GM18517 (cell line): ENCODE measurements at regions not wholly inside any gene's neighbourhood (a gene's known extent, or its start where the extent isn't known, plus 50 kb on each side); places are given as distances from the start of the nearest gene placed in this dataset.

Source experiments
- ATAC-seq: cut with Tn5 transposase; IDR thresholded peaks from one replicate; pipeline ENCODE4 v1.9.1; 2021; ENCODE audit warnings: mild to moderate bottlenecking, moderate library complexity; ENCODE audit not compliant: unreplicated experiment

GRCh38 chr12:89257340-89257739 lies 95.0 kb downstream of the DUSP6 start:
- ATAC-seq, result no peak

- ATAC-seq, result no peak
Measured at GRCh38 chr12:89256060-89256459, 96.2 kb downstream of the DUSP6 start.

GRCh38 chr12:89253488-89253887 lies 98.8 kb downstream of the DUSP6 start:
- no peak for ATAC-seq

- no peak for ATAC-seq
Measured at GRCh38 chr12:89252284-89252683, 100.0 kb downstream of the DUSP6 start.

GRCh38 chr12:89251342-89252271 lies 100.7 kb downstream of the DUSP6 start:
- no peak for ATAC-seq

- ATAC-seq, result no peak
Measured at GRCh38 chr12:89250636-89251035, 101.7 kb downstream of the DUSP6 start.

GRCh38 chr12:89250213-89250612 lies 102.1 kb downstream of the DUSP6 start:
- ATAC-seq, result no peak

- no peak for ATAC-seq
Measured at GRCh38 chr12:89247967-89248366, 104.3 kb downstream of the DUSP6 start.

GRCh38 chr12:89247541-89247942 lies 104.8 kb downstream of the DUSP6 start:
- ATAC-seq, result no peak

GRCh38 chr12:89245090-89245489 lies 107.2 kb downstream of the DUSP6 start:
- no peak for ATAC-seq

- ATAC-seq, result no peak
Measured at GRCh38 chr12:89244536-89244935, 107.8 kb downstream of the DUSP6 start.

GRCh38 chr12:89243771-89244170 lies 108.5 kb downstream of the DUSP6 start:
- no peak for ATAC-seq

GRCh38 chr12:89239534-89239933 lies 112.8 kb downstream of the DUSP6 start:
- ATAC-seq, result no peak

GRCh38 chr12:89238593-89238992 lies 113.7 kb downstream of the DUSP6 start:
- no peak for ATAC-seq

- ATAC-seq, result no peak
Measured at GRCh38 chr12:89237763-89238162, 114.5 kb downstream of the DUSP6 start.

- ATAC-seq, result no peak
Measured at GRCh38 chr12:89236748-89237383, 115.4 kb downstream of the DUSP6 start.

- ATAC-seq, result no peak
Measured at GRCh38 chr12:89236237-89236636, 116.1 kb downstream of the DUSP6 start.

- no peak for ATAC-seq
Measured at GRCh38 chr12:89235189-89235993, 116.9 kb downstream of the DUSP6 start.

- ATAC-seq, result no peak
Measured at GRCh38 chr12:89234324-89235114, 117.8 kb downstream of the DUSP6 start.

- ATAC-seq, result no peak
Measured at GRCh38 chr12:89231686-89232085, 120.6 kb downstream of the DUSP6 start.
